ENCODE measurements at regions not wholly inside any gene's neighbourhood (a gene's known extent, or its start where the extent isn't known, plus 50 kb on each side); places are given as distances from the start of the nearest gene placed in this dataset.

DNA sequence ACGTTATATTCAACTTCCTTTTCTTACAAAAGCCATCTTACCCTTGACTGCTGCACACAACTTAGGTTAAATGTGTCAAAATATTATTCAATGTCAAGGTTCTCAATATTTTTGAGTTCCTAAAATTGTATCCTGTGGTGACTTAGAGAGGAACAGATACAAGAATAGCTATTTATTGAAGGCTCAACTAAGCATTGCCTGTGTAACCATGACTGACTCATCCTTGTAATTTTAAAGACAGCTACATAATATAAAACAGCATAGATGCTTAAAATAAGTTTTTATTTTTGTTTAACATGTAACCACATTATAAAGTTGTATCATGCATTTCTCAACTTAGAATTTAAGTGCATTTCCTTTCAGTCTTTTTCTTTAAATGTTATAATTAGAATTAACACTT is 312.9 kb upstream of the RGMB start:
- TF ChIP-seq CTCF (IDR thresholded peaks at IDR 0.05 in 4 of 5, conservative IDR thresholded peaks at IDR 0.05 in 1 of 5) (no peak), POLR2A (IDR thresholded peaks at IDR 0.05) (no peak)

Data from gastrocnemius medialis (tissue), 4 donors.